IMR-90 (cell line): ENCODE measurements at regions not wholly inside any gene's neighbourhood (a gene's known extent, or its start where the extent isn't known, plus 50 kb on each side); places are given as distances from the start of the nearest gene placed in this dataset.

Source experiments
- ATAC-seq: fragments of 200-7000 bp; cut with Tn5 transposase; 2 replicates; pipeline ENCODE4 v1.9.1; 2020; ENCODE audit warnings: low read depth, mild to moderate bottlenecking, moderate library complexity
- BruUV-seq: library from RNA; stranded (reverse); fragments of 400-500 nt; replicated peaks from 2 replicates; lab custom pipeline; 2021; lab: Mats Ljungman, UMichigan
- CTCF ChIA-PET: fragments of 300-600 bp; formaldehyde crosslinking; extraction: SDS; loops from one replicate; lab custom pipeline; 2021; ENCODE audit warnings: antibody characterized with exemption; lab: Yijun Ruan, JAX
- POLR2A ChIA-PET: fragments of 300-600 bp; sonication (Branson Sonifier 250); formaldehyde crosslinking; loops from one replicate; lab custom pipeline; 2022; ENCODE audit warnings: antibody characterized with exemption; ENCODE audit not compliant: unreplicated experiment; lab: Charles Lee
- DNase-seq: peaks from one replicate; pipeline ENCODE4 v3.0.0; 2013
- H2AFZ ChIP-seq: replicated peaks from 2 replicates; pipeline ENCODE3; 2013; ENCODE audit warnings: low read length, mild to moderate bottlenecking; ENCODE audit not compliant: poor library complexity
- H2AK5ac ChIP-seq: 2 replicates; pipeline ENCODE4 v1.6.1; 2013; ENCODE audit warnings: low read depth, low read length, inconsistent platforms
- H2AK9ac ChIP-seq: replicated peaks from 2 replicates; pipeline ENCODE3; 2013; ENCODE audit warnings: mild to moderate bottlenecking, low read depth, low read length, moderate library complexity; ENCODE audit not compliant: poor library complexity
- H2BK120ac ChIP-seq: 2 replicates; pipeline ENCODE4 v1.6.1; 2013; ENCODE audit warnings: low read depth, low read length, inconsistent platforms
- H2BK15ac ChIP-seq: 3 replicates; pipeline ENCODE4 v1.6.1; 2013; ENCODE audit warnings: low read depth, low read length, inconsistent platforms
- H2BK20ac ChIP-seq: 2 replicates; pipeline ENCODE4 v1.6.1; 2013; ENCODE audit warnings: low read depth, mild to moderate bottlenecking, inconsistent platforms, low read length, moderate library complexity
- H2BK5ac ChIP-seq: 2 replicates; pipeline ENCODE4 v1.6.1; 2013; ENCODE audit warnings: mild to moderate bottlenecking, low read depth, low read length, inconsistent platforms; ENCODE audit not compliant: poor library complexity, severe bottlenecking
- H3K14ac ChIP-seq: replicated peaks from 2 replicates; pipeline ENCODE4 v1.6.1; 2013; ENCODE audit warnings: low read depth, low read length, inconsistent platforms
- H3K18ac ChIP-seq: 2 replicates; pipeline ENCODE4 v1.6.1; 2013; ENCODE audit warnings: low read depth, low read length, control low read depth
- H3K23ac ChIP-seq: 2 replicates; pipeline ENCODE4 v1.6.1; 2013; ENCODE audit warnings: low read depth, low read length, inconsistent platforms
- H3K27ac ChIP-seq: 2 replicates; pipeline ENCODE4 v1.5.1; 2013; ENCODE audit warnings: mild to moderate bottlenecking, control low read depth, low read length; ENCODE audit not compliant: insufficient read depth
- H3K27me3 ChIP-seq: 2 replicates; pipeline ENCODE4 v1.6.1; 2013; ENCODE audit warnings: low read length; ENCODE audit not compliant: control insufficient read depth, insufficient read depth
- H3K36me3 ChIP-seq: 2 replicates; pipeline ENCODE4 v1.6.1; 2013; ENCODE audit warnings: low read length, mixed read lengths; ENCODE audit not compliant: control insufficient read depth, insufficient read depth
- H3K4ac ChIP-seq: 2 replicates; pipeline ENCODE4 v1.6.1; 2013; ENCODE audit warnings: low read depth, low read length, inconsistent platforms
- H3K4me1 ChIP-seq: 2 replicates; pipeline ENCODE4 v1.6.1; 2013; ENCODE audit warnings: low read length, mixed read lengths; ENCODE audit not compliant: control insufficient read depth, insufficient read depth
- H3K4me2 ChIP-seq: 2 replicates; pipeline ENCODE4 v1.6.1; 2013; ENCODE audit warnings: low read depth, mild to moderate bottlenecking, control low read depth, low read length, moderate library complexity
- H3K4me3 ChIP-seq: 2 replicates; pipeline ENCODE4 v1.5.1; 2013; ENCODE audit warnings: low read depth, mild to moderate bottlenecking, control low read depth, low read length, moderate library complexity; ENCODE audit not compliant: insufficient read depth
- H3K56ac ChIP-seq: 2 replicates; pipeline ENCODE4 v1.6.1; 2013; ENCODE audit warnings: low read length, inconsistent platforms; ENCODE audit not compliant: insufficient read depth; ENCODE audit errors: extremely low read depth
- H3K79me1 ChIP-seq, 2 experiments: 2 replicates each; pipeline ENCODE4 v1.6.1; 2013; ENCODE audit warnings: low read length in 2 of 2, inconsistent platforms in 1 of 2, low read depth in 1 of 2
- H3K9ac ChIP-seq: 2 replicates; pipeline ENCODE4 v1.6.1; 2013; ENCODE audit warnings: low read depth, low read length, control low read depth
- H3K9me1 ChIP-seq: 2 replicates; pipeline ENCODE4 v1.6.1; 2013; ENCODE audit warnings: low read length, inconsistent platforms; ENCODE audit not compliant: insufficient read depth
- H3K9me3 ChIP-seq: 2 replicates; pipeline ENCODE4 v1.6.1; 2013; ENCODE audit warnings: low read length; ENCODE audit not compliant: control insufficient read depth, insufficient read depth
- H4K20me1 ChIP-seq: 2 replicates; pipeline ENCODE4 v1.6.1; 2013; ENCODE audit warnings: low read length, inconsistent platforms; ENCODE audit not compliant: insufficient read depth
- H4K5ac ChIP-seq: 2 replicates; pipeline ENCODE4 v1.6.1; 2013; ENCODE audit warnings: mild to moderate bottlenecking, low read depth, low read length, control low read depth
- H4K8ac ChIP-seq, 2 experiments: 2 replicates each; pipeline ENCODE4 v1.6.1; 2013; ENCODE audit warnings: low read depth in 2 of 2, low read length in 2 of 2, control low read depth in 1 of 2, inconsistent platforms in 1 of 2
- H4K91ac ChIP-seq: 2 replicates; pipeline ENCODE4 v1.6.1; 2013; ENCODE audit warnings: low read depth, low read length, inconsistent platforms; ENCODE audit not compliant: insufficient read depth
- BHLHE40 ChIP-seq: fragments of 150-350 bp; IDR thresholded peaks from 2 replicates; pipeline ENCODE4 v1.6.1; 2016; ENCODE audit warnings: mild to moderate bottlenecking, low read depth, low read length
- CEBPB ChIP-seq: IDR thresholded peaks from 2 replicates; pipeline ENCODE4 v1.6.1; 2012; ENCODE audit warnings: low read depth, low read length, improper control_type of control experiment
- CHD1 ChIP-seq: IDR thresholded peaks from 2 replicates; pipeline ENCODE4 v1.6.1; 2012; ENCODE audit warnings: low read depth, low read length, improper control_type of control experiment
- ELK1 ChIP-seq: fragments of 150-350 bp; IDR thresholded peaks from 2 replicates; pipeline ENCODE4 v1.6.1; 2016; ENCODE audit warnings: low read depth, mild to moderate bottlenecking, low read length, moderate library complexity, borderline replicate concordance
- FOS ChIP-seq: fragments of 150-350 bp; IDR thresholded peaks from 2 replicates; pipeline ENCODE4 v1.6.1; 2016; ENCODE audit warnings: low read depth, low read length
- MAFK ChIP-seq: IDR thresholded peaks from 2 replicates; pipeline ENCODE4 v1.6.1; 2012; ENCODE audit warnings: low read depth, low read length, improper control_type of control experiment
- MAZ ChIP-seq: IDR thresholded peaks from 2 replicates; pipeline ENCODE4 v1.6.1; 2012; ENCODE audit warnings: low read depth, mild to moderate bottlenecking, low read length, improper control_type of control experiment, moderate library complexity, borderline replicate concordance
- MXI1 ChIP-seq: IDR thresholded peaks from 2 replicates; pipeline ENCODE4 v1.6.1; 2012; ENCODE audit warnings: low read depth, mild to moderate bottlenecking, low read length, moderate library complexity, borderline replicate concordance
- NFE2L2 ChIP-seq: fragments of 150-350 bp; IDR thresholded peaks from 2 replicates; pipeline ENCODE4 v1.6.1; 2016; ENCODE audit warnings: low read depth, mild to moderate bottlenecking, low read length
- POLR2A ChIP-seq: IDR thresholded peaks from 2 replicates; pipeline ENCODE4 v1.6.1; 2012; ENCODE audit warnings: mild to moderate bottlenecking, low read depth, low read length
- RAD21 ChIP-seq: IDR thresholded peaks from 2 replicates; pipeline ENCODE4 v1.6.1; 2012; ENCODE audit warnings: low read length, improper control_type of control experiment
- RCOR1 ChIP-seq: IDR thresholded peaks from 2 replicates; pipeline ENCODE4 v1.6.1; 2012; ENCODE audit warnings: mild to moderate bottlenecking, low read length, improper control_type of control experiment; ENCODE audit not compliant: insufficient replicate concordance
- RFX5 ChIP-seq: IDR thresholded peaks from 2 replicates; pipeline ENCODE4 v1.8.0; 2012; ENCODE audit warnings: low read depth, mild to moderate bottlenecking, low read length, moderate library complexity
- SMC3 ChIP-seq: fragments of 150-350 bp; IDR thresholded peaks from 2 replicates; pipeline ENCODE4 v1.6.1; 2016; ENCODE audit warnings: low read depth, mild to moderate bottlenecking, antibody characterized with exemption, low read length, moderate library complexity
- USF2 ChIP-seq: fragments of 150-350 bp; IDR thresholded peaks from 2 replicates; pipeline ENCODE4 v1.6.1; 2017; ENCODE audit warnings: mild to moderate bottlenecking, antibody characterized with exemption, low read length, low read depth
- WGBS, 2 experiments: methylation state at CpG; one replicate each; pipeline versions ENCODE4 v1.1.5 to v1.1.7; 2013; ENCODE audit warnings: missing lambda C conversion rate in 2 of 2; ENCODE audit not compliant: insufficient read length in 1 of 2; ENCODE audit errors: extremely low coverage in 2 of 2; 5-methylcytosine and 5-hydroxymethylcytosine counted together
- dilution Hi-C: fragments of 300-500 bp; cut with HindIII; formaldehyde crosslinking; loops from one replicate; pipeline ENCODE4 v1.14.3; 2018; ENCODE audit warnings: low sequenced_read_pairs; ENCODE audit not compliant: unreplicated experiment
- in situ Hi-C: fragments of 300-500 bp; cut with MboI; formaldehyde crosslinking; loops from 3 replicates; pipeline ENCODE4 v1.14.3; 2019; ENCODE audit warnings: low sequenced_read_pairs, inconsistent platforms, mixed read lengths
- intact Hi-C: fragments of 100-400 bp; cut with micrococcal nuclease; formaldehyde crosslinking; loops from 2 replicates; pipeline ENCODE4 v1.10.0; 2022
- TF ChIP-seq, protein P1 (sequence below): conservative IDR thresholded peaks from 2 replicates; pipeline ENCODE4 v1.5.1; 2012; ENCODE audit warnings: mild to moderate bottlenecking, low read depth, low read length, improper control_type of control experiment

DNA sequence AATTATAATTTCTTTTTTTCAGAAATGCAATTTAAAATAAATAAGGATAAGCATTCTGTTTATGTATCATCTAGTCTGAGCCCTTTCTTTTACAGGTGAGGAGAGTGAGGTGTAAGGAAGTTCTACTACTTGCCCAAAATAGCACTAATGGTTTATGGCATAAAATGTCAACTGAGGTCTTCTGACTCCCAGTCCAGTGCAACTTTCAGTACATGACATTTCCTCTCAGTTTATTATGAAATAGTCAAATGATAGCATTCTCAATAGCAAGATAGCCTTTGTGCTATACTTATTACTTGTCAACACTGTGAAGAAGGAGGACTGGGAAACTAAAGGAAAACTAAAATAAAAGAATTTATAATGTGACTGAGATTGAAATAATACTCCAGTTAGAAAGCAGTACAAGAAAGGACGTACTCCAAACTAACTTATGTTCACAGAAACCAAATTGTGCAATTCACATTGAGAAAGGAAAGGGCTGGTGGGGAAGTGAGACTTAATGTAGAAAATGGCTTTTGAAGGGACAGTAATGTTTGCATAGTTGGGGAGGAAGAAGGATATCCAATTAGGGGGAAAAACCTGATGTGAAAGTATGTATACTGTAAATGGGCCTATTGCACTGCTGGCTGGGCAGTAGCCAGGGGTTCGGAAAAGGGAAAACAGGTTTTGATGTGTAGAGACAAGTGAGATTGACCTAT, 166.7 kb upstream of the ZEB2 start:
- no peak overlapping the region for H3K14ac ChIP-seq
- no peak overlapping the region for H3K56ac ChIP-seq
- no peak overlapping the region for H2AK5ac ChIP-seq
- H3K36me3 ChIP-seq: no peaks in the 10 kb centered on the region
- no CpG with 5 or more reads among the region's 2 CpGs for WGBS, 2 experiments
- H2BK120ac ChIP-seq: no peak overlapping the region
- ATAC-seq (no peak), DNase-seq (no peak)
- no peak overlapping the region for H2BK20ac ChIP-seq
- no peak overlapping the region for H3K4me3 ChIP-seq
- no peaks in the 10 kb centered on the region for H4K20me1 ChIP-seq
- H3K4me2 ChIP-seq: no peak overlapping the region
- no TSS peak for BruUV-seq
- no peak overlapping the region for H2AK9ac ChIP-seq
- no peak overlapping the region for H3K27ac ChIP-seq
- H2BK15ac ChIP-seq: no peak overlapping the region
- no peak overlapping the region for H3K23ac ChIP-seq
- H4K8ac ChIP-seq: no peak overlapping the region
- intact Hi-C loops (no loop called here), dilution Hi-C loops (no loop called here), in situ Hi-C loops (no loop called here)
- H3K9me3 ChIP-seq: no peaks in the 10 kb centered on the region
- no peak overlapping the region for H4K5ac ChIP-seq
- H4K91ac ChIP-seq: no peak overlapping the region
- H3K9me1 ChIP-seq: no peaks in the 10 kb centered on the region
- ChIA-PET POLR2A (no interaction called here), CTCF (interaction anchor here (0.6 kb wide), 1 partner anchor 1091 kb away, joined by 4 read pairs; no protein-coding TSS in a partner anchor)
- H3K4me1 ChIP-seq: no peaks in the 10 kb centered on the region
- H3K9ac ChIP-seq: no peak overlapping the region
- H2BK5ac ChIP-seq: no peak overlapping the region
- no peak overlapping the region for H2AFZ ChIP-seq
- no peaks in the 10 kb centered on the region for H3K27me3 ChIP-seq
- H3K79me1 ChIP-seq: no peaks in the 10 kb centered on the region
- TF ChIP-seq CHD1 (no peak), SMC3 (no peak), FOS (no peak), POLR2A (no peak), ELK1 (no peak), USF2 (no peak), NFE2L2 (no peak), CEBPB (no peak), MXI1 (no peak), MAZ (no peak), RAD21 (no peak), RFX5 (no peak), BHLHE40 (no peak), MAFK (no peak), RCOR1 (no peak)
- TF ChIP-seq, protein P1, sequence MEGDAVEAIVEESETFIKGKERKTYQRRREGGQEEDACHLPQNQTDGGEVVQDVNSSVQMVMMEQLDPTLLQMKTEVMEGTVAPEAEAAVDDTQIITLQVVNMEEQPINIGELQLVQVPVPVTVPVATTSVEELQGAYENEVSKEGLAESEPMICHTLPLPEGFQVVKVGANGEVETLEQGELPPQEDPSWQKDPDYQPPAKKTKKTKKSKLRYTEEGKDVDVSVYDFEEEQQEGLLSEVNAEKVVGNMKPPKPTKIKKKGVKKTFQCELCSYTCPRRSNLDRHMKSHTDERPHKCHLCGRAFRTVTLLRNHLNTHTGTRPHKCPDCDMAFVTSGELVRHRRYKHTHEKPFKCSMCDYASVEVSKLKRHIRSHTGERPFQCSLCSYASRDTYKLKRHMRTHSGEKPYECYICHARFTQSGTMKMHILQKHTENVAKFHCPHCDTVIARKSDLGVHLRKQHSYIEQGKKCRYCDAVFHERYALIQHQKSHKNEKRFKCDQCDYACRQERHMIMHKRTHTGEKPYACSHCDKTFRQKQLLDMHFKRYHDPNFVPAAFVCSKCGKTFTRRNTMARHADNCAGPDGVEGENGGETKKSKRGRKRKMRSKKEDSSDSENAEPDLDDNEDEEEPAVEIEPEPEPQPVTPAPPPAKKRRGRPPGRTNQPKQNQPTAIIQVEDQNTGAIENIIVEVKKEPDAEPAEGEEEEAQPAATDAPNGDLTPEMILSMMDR: no peak
- no peak overlapping the region for H3K18ac ChIP-seq
- H3K4ac ChIP-seq: no peak overlapping the region
